ELR (cell line): ENCODE measurements at regions not wholly inside any gene's neighbourhood (a gene's known extent, or its start where the extent isn't known, plus 50 kb on each side); places are given as distances from the start of the nearest gene placed in this dataset.

ENCODE experiments used
- DNase-seq: peaks from one replicate; pipeline ENCODE4 v3.0.0-alpha.2; 2015; ENCODE audit warnings: low read depth

GRCh38 chr10:52879091-52879807 lies 106.7 kb upstream of the MBL2 start:
- no peak for DNase-seq

GRCh38 chr10:52877451-52877850 lies 104.9 kb upstream of the MBL2 start:
- no peak for DNase-seq

- no peak for DNase-seq
Observed at GRCh38 chr10:52875336-52875735, 102.8 kb upstream of the MBL2 start.

- no peak for DNase-seq
Observed at GRCh38 chr10:52874581-52874980, 102.0 kb upstream of the MBL2 start.

GRCh38 chr10:52871191-52871843 lies 98.7 kb upstream of the MBL2 start:
- DNase-seq, result no peak

GRCh38 chr10:52870562-52870961 lies 98.0 kb upstream of the MBL2 start:
- DNase-seq, result no peak

GRCh38 chr10:52869864-52870263 lies 97.3 kb upstream of the MBL2 start:
- no peak for DNase-seq

- DNase-seq, result no peak
Observed at GRCh38 chr10:52865213-52865612, 92.6 kb upstream of the MBL2 start.

GRCh38 chr10:52864201-52865106 lies 91.9 kb upstream of the MBL2 start:
- peak; percentile 84 for DNase-seq

- DNase-seq, result no peak
Observed at GRCh38 chr10:52858722-52859121, 86.1 kb upstream of the MBL2 start.

- no peak for DNase-seq
Observed at GRCh38 chr10:52855546-52856325, 83.2 kb upstream of the MBL2 start.

- no peak for DNase-seq
Observed at GRCh38 chr10:52853704-52854103, 81.1 kb upstream of the MBL2 start.

GRCh38 chr10:52836816-52837215 lies 64.2 kb upstream of the MBL2 start:
- DNase-seq, result no peak
